Peyer's patch (tissue), 4 donors: ENCODE measurements at regions not wholly inside any gene's neighbourhood (a gene's known extent, or its start where the extent isn't known, plus 50 kb on each side); places are given as distances from the start of the nearest gene placed in this dataset.

ENCODE experiments used
- CTCF ChIP-seq, 6 experiments: fragments of 450-650 bp in 4 of 6; fragments of 200-600 bp in 2 of 6; sonication (generic) in 1 of 6; IDR thresholded peaks; one replicate each; pipeline ENCODE4 v1.5.1; 2017 to 2019; ENCODE audit warnings: antibody characterized with exemption in 6 of 6, mild to moderate bottlenecking in 3 of 6, moderate library complexity in 1 of 6
- POLR2A ChIP-seq, 2 donors: fragments of 450-650 bp; IDR thresholded peaks; one replicate each; pipeline ENCODE4 v1.5.1; 2017; ENCODE audit warnings: antibody characterized with exemption in 2 of 2, mild to moderate bottlenecking in 2 of 2, moderate library complexity in 2 of 2

- TF ChIP-seq CTCF (IDR thresholded peaks at IDR 0.05) (no peak), POLR2A (IDR thresholded peaks at IDR 0.05) (no peak)
Observed at GRCh38 chr3:72149645-72150300, 364.8 kb upstream of the PROK2 start.
